ENCODE measurements at regions not wholly inside any gene's neighbourhood (a gene's known extent, or its start where the extent isn't known, plus 50 kb on each side); places are given as distances from the start of the nearest gene placed in this dataset.

DNA sequence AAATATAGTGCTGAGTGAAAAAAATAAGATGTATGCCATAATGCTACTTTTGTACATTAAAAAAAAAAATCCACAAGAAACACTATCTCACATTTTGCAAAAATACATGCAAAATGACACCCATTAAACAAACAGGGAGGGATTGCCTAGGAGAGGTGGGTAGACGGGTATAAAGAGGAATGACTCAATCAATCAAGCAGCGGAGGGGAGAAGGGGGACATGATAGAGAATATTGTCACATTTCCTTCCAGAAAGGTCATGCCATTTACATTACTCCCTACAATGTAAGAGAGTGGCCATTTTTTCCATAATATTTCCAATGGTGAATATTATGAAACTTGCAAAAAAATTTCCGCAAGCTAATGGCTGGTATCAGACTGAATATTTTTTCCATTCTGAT is 542.3 kb upstream of the TNP1 start:
- DNase-seq, result no peak

DNA sequence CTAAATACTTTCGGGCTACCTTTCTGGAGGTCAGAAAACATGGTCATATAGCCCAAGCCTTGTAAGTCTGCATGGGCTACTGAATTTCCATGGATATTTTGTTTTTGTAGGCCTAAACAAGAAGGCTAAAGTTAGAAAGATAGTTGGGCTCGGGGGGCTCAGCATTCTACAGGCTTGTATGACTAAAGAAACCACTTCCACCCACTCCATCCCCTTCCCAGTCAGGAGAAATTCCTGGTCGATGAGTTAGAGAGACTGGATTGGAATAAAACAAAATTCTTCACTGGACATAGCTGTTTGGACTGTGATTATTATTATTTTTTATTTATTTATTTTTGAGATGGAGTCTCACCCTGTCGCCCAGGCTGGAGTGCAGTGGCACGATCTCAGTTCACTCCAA is 539.4 kb upstream of the TNP1 start:
- no peak for DNase-seq

DNA sequence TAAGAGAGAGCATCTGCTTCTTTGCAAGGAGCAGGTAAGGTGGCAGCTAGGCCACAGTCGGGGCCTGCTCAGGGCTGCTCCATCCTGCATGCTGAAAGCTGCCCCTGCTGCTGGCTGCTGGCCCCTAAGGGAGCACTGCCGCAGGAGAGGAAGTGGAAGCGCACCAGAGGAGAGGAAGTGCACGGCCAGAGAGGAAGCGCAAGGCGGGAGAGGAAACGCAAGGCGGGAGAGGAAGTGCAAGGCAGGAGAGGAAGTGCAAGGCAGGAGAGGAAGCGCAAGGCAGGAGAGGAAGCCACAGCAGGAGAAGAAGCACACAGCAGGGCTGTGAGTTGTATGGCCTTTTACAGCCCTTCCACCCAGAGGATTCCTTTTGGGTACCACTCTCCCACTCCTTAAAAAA is 539.0 kb upstream of the TNP1 start:
- peak; percentile 8 for DNase-seq

DNA sequence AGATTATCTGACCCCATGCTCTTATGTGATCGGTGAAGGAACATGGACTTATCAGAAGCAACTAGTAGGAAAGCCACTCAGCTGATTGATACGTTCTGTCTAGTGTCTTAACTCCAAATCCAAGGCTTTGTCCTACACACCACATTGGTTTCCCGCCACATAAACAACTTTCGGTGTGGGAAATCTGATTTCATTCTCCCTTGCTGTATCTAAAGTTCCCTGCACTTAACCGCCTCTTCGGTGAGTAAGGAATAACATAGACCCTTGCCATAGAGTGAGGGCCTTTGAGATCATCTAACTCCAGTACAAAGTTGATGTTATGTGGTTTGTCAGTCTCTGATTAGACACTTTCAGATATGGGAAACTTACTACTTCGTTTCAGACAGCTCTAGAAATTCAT is 538.2 kb upstream of the TNP1 start:
- no peak for DNase-seq

DNA sequence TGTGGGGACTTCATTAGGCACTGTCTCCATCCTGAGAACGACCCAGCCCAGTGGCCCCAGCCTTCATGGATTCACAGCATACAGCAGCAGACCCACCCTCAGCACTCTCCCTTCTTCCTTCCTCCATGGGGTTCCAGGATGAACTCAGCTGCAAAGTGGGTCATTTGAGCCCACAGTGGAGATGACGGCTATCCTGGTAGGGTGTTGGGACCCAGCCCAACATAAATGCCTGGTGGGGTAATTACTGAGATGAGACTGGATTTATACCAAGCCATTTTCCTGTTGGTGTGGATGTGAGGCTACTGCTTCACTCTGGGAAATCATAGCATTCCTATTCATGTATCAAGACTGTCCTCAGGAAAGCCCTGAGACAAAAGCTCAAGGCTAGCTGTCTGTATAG is 536.7 kb upstream of the TNP1 start:
- DNase-seq, result no peak

DNA sequence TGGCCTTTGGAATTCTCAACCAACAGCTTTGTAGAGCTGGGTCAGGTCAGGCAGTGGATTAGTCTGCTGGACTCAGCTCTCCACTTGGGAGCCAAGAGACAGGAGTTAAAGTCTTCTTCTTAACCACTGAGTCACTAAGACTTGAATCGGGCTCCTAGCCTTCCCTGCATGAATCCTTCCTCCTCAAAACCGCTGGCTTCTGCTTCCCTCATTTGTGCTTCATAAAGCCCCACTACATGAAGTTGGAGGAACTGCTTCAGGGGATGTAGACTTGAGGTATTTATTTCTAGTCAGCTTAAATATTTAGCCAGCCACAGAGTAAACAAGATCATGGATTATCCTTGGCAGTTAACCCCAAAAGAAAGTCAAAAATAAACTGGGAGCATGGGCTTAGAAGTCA is 536.3 kb upstream of the TNP1 start:
- DNase-seq, result no peak

DNA sequence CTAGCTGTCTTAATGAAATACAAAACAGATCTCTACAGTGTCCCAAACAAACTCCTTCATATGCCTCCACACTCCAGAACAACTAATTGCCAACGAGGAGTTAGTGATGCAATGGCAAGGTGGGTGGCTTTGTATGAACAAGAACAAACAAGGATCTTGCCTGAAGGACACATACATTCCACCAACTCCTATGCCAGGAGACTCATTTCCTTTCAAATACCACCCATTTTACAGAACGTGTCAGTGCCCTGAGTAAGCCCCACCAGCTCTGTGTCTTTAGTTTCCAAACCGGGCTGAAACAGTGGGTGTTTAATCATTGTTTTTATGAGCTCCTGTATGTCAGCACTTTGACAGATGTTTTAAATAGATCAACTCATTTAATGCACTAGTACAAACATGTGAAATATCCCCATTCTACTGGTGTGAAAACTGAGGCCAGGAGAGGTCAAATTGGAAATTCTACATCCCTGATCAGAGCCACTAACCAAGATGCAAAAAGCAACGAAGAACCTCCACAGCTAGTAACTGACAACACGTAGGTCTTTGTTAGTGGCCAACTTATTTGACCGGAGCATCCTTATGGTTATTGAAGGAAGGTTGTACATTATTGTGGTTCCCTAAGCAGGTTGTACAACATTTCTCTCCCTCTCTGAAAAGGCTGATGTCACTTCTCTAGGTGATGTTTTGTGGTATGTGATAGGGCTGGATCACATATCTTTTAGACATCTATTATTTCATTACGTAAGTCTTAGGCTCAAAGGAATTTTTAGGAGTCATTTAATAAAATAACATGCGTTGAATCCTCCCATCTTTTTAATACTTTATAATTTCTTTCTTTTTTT is 534.9 kb upstream of the TNP1 start:
- DNase-seq, result no peak

DNA sequence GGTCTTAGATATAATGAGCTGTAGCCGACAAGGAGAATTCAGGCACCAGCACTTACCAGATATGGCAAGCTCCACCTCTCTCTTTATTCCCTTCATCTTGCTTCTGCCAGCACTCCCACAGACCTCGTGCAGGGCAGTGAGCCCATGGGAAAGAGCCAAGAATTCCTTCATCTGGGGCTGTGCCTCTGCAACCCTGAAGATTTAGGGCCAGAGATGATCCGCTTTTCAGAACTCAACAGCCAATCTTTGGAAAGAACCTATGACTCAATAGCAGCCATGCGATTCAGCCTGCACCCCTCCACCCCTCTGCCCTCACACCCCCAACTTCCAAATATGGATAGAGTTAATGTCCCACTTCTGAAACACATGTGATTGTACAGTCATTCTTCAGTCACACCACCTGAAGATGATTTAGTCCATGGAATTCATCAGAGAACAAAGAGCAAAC is 533.7 kb upstream of the TNP1 start:
- no peak for DNase-seq

DNA sequence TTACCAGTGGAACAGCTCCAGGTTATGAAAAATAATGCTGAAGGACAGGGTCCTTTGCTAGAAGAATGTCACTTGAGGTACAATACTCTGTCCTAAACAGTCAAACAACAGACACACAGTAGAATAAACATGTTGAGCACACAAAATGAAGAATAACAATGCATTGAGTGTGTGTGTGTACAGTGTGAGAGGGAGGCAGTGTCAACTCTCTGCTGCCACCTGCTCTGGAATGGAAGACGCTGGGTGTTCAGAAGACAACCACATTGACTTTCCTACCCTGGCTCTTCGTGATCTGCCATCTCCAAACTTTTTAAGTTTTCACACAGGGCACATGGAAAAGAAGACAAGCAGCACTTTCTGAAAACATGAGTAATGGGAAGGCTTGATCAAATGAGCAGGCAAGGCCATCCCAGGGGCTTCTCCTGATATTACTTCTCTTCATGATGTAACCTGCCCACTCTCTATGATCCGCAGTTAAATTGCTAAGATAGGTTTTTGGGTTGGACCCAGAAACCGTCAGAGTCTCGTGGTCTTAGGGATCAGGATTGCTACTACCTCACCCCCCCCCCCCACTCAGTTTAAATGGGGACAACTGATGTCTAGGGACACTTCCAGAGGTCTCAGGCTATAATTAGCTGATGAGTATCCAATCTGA is 533.2 kb upstream of the TNP1 start:
- DNase-seq, result no peak

DNA sequence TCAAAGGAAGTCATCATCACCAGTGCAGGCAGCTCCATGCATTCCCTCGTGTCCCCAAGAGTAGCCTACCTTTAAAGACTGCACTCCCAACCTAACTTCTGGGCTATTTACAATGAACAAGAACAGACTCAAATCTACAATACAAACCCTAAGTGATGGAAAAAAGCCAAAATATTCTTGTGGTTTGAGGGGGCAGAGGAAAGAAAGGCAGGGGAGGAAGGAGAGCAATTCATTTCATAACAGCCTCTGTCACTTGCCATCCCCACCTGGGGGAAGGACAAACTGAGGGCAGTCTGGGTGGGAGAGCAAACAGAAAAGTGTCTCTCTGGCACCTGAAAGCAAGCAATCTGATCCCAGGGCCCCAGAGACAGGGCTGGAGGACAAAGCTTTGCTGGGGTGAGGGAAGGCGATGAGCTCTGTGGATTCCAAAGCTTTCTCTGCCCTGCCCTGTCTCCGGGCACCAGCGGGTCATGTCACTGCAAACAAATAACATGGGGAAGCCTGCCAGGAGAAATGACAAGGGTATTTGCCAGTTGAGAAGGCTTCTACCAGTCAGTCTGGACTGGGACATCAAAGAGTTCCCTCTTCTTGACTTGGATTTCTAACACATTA is 528.0 kb upstream of the TNP1 start:
- no peak for DNase-seq

DNA sequence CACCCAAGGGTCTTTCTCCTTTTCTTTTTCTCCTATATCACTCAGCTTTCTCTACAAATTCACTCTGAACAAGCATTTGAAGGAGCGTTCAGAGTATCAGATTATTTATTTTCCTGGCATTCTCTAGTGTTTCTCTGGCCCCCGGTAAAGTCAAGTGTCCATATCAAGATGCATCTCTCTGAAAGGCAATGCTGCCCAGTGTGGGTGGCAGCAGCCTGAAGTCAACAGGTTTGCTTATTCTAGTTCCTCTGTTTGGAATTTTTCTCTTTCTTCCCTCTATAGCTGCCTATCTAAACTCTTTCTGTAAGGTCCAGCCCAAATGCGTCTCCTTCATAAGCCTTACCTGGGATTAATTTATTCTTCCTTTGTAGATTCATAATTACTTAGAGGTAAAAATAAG is 526.2 kb upstream of the TNP1 start:
- no peak for DNase-seq

DNA sequence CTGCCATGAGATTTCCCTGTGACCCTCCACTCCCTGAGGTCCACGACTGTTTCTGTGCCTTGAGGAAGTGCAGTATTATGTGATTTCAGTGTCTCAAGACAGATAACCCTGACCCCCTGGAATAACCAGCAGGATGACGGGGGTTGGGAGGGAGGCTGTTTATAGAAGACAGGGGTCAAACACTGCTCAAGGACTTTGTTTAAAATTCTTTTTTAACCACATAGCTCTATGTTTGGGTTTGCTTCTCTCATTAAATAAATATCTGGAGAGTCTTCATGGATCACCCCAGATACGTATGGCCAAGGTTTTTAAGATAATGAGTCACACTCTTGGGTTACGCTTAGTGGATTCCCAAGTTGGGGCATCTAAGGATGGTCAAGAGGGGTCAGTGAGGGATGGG is 523.8 kb upstream of the TNP1 start:
- no peak for DNase-seq

DNA sequence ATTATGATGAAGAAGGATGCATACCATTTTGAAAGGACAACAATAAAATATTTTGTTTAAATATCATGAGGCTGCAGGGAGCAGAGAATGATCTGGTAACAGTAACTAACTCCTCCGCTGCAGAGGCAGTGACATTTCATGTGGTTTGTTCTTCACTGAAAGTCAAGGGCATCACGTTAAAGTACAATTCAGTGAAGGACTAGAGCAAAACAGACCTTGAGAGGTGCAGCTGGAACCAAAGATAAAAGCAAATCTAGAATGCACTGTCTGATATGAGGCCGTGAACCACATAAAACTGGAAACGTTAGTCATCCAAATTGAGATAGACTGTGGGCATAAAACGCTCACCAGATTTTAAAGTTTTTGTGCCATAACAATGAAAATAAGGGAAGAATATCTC is 522.9 kb upstream of the TNP1 start:
- DNase-seq, result no peak

DNA sequence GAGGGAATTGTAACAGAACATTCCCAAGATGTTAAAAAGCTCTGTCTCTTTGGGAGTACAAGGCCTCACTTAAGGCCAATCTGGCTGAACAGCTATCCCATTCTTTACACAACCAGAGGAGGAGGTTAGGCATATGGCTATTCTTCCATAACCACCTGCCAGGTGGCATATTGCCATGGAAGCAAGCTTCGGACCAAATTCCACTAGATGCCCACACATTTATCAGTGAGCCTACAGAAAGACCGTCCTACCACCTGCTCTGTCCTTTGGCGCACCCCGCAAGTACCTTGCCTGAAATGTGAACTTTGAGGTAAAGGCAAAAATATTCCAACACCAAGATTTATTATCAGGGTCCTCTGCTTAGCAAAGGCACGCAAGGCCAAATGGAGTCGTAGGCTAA is 519.9 kb upstream of the TNP1 start:
- DNase-seq, result no peak

DNA sequence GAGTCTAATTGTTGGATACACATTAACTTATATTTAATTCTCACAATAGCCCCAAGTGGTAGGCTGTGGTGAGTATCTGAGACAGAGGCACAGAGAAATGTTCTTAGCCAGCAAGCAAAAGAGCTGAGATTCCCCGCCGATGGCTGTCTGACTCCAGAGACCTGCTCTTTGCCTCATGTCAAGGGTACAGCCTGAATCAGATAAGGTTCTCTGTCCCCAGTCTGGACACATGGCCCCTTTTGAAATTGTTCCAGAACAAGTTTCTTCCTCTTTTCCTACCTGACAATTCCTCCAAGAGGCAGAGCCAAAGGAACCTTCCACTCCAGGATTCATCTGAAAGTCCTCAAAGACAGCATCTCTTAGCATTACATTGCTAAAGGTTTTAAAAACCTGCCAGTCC is 512.9 kb upstream of the TNP1 start:
- DNase-seq, result no peak

DNA sequence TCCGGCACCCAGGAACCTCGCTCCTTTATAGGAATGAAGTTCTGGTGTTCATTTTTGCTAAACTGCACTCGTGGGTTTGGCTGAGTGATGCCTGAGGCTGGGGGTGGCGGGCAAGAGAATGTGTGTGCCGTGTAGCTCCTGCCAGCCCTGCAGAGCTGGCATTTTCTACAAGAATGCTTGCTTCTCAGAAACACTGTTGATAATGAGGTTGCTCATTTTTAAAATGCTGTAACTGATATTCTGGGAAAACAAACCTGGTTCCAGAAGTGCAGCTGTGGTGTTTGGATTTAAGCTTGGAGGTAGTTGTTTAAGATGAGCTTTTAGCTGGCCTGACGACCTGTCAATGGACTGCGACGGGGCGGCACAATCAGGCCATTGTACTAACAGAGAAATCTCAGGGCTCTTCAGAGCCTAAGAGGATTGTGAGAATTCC is 511.9 kb upstream of the TNP1 start:
- DNase-seq, result no peak

DNA sequence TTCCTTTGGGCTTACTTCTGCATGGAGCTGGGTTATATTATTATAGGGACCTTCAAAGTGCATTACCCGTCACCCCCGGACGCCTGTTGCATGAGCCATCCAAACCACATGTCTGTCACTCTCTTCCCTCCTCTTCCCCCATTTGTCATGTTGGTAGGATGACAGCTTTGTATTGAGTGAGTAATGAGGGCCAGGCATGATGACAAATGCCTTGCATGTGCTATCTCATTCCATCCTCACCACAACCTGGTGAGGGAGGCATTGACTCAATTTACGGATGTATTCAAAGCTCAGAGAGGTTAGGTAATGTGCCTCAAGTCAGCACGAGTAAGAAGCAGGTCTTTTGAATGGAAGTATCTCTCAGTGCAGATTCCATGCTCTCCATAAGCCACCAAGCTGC is 510.5 kb upstream of the TNP1 start:
- peak; percentile 9 for DNase-seq

DNA sequence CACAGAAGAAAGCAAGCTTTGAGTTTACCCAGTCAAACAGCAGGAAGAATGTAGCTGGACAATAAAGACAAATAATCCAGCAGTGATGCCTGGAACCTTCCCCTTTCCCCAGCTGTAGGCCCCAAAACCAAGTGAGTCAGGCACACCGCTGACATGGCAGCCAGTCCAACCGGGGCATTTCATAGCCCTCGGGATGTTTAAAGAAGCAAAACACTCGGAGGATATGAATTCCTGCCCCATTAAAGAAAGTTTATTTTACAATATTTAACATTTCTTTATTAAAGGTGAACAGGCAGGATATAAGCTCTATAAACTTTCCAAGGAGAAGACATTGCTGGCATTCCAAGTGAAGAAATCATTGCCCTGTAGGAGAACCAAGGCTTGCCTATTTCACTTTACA is 507.6 kb upstream of the TNP1 start:
- no peak for DNase-seq

DNA sequence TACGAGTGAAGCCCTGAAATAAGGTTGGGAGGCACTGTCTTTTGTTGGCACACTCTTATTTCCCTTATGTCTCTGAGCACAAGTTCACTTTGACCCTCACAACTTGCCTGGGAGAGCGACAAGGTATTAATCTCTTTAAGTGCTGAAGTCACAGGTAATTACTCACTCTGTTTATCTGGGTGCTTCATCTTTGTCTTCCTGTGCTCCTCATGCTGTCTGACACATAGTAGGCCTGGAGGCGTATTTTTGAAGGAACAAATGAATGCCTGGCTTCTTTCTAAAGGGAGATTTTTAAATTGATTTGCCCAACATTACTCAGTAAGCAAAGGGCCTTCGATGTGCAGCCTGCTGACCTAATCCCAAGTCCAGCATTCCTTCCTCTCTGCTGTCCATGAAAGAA is 507.1 kb upstream of the TNP1 start:
- DNase-seq, result no peak

DNA sequence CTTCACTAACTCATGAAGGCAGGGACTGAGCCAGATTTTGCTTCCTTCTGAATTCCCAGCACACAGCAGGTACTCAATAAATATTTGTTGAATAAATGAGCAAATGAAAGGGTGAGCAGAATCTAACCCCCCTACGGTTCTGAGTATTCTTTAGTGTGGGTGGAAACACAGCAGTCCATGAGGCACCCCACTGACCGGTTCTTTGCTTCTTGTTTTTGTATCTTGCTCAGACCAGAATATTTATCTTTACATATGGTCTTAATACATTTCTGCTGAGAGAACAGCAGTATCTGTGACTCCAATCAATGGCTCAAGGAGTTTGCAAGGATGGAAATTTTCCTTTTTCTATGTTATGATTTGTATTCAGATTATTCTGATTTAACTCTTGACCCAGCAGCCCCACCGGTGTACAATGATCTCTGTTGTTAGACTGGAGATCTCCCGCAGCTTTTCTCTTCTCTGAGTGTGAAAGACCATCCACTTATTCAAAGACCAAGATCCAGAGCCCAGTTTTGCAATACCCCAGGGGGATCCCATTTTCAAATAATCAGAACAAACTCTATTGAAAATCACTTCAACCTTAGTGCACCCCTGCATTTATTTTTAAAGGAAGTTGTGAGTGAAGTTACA is 506.5 kb upstream of the TNP1 start:
- DNase-seq, result no peak

DNA sequence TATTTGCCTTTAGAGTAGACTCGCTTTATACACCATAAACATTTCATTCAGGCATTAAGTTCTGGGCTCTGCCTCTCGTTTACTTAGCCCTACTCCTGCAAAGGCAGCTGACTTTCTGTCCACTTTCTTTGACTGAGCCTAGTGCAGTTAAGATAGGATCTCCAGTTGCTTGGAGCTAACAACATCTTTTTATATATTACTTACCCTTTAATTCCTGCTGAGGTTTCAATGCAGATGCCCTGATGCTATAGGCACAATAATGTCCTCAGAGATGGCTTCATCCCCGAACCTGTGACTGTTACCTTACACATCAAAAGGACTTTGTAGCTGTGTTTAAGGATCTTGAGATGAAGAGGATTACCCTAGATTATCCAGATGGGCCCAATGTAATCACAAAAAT is 505.8 kb upstream of the TNP1 start:
- no peak for DNase-seq

DNA sequence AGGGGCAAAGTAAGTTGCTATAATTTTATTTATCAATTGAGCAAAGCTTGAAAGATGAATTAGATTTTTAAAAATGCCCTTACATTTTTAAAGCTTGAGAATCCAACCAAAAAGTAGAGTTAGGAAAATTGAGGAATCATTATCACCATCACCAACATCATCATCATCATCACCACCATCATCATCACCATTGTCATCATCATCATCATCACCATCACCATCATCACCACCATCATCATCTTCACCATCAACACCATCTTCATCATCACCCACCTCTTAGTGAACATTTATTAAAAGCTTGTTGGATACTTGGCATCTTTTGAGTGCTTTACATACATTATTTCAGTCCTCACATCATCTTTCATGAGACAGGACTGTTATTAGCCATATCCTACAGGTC is 504.4 kb upstream of the TNP1 start:
- DNase-seq, result no peak

DNA sequence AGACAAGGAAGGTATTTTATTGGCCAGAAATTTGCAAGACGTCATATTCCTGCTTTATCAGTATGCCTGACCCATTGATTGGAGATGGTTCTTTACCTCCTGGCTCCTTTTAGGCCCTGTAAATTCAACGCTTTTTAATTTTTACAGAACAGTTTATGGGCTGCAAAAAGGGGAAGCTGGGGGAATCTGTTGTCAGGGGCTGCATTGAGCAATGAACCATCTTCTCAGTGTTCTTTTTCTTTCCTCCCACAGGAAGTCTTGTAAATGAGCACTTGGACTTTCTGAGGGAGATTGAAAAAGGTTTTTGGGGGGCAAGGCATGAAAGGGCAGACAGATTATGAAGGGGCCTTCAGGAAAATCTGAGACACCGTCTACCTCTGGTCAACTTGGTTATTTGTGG is 503.6 kb upstream of the TNP1 start:
- DNase-seq, result no peak

DNA sequence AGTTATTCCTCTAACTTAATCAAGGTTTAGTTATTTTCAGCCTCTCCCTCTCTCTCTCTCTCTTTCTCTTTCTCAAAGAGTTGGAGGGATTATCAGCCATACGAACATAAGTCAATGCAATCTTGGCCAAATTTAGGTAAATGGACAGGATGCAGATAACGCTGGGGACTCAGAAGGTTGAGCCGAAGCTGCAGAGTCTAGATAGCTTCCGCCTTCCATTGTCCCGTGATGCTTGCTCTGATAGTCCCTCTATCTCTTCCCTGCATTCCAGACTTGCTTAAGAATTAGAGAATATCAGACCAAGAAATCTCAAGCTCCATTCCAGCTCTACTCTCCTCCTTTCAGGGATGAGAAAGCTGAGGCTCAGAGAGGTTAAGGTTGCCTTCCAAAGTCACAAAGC is 502.8 kb upstream of the TNP1 start:
- no peak for DNase-seq

Data from stimulated activated CD4-positive, alpha-beta T cell treated with anti-CD3 and anti-CD28 coated beads, Interleukin-15, amount 100 ng/mL, for 24 hours (primary cell).